ENCODE measurements at regions not wholly inside any gene's neighbourhood (a gene's known extent, or its start where the extent isn't known, plus 50 kb on each side); places are given as distances from the start of the nearest gene placed in this dataset.

DNA sequence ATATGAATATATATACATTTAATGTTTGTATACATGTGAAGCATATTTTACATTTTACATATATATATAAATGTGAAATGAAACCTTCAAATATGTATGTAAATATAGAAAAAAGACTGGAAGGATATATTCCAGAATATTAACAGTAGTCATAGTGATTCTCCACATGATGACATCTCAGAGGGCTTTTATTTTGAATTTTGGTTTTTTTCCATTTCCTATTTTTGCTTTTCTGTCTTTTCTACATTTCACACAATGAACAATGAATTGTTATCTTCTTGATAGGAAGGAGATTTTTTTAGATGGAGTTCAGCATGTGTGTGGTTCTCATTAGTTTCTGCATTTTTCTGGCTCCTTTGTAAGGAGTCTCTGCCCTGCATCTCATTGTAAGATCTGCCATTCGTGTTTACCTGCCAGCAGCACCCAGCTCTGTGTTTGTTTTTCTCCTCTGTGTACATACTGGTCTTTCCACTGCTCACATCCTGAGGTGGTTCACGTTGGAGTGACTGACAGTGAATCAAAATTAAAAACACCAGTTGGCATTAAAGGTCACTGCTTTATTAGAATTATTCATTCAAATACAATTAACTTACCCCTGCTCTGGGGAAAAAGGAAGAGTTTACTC lies 425.3 kb upstream of the MDFIC2 start:
- intact Hi-C loops (cut with micrococcal nuclease), result no loop called here
- H3K27me3 Mint-ChIP-seq (ENCODE audit: low read depth in 3 of 3), result peaks cover 0 to 2% (median 0%) of the 10 kb centered on the region in 3 donors
- no peak overlapping the region for H2AFZ ChIP-seq (ENCODE audit: insufficient read depth, low read depth, low read length, poor library complexity, severe bottlenecking)

GRCh38 chr3:70736009-70736408 lies 423.6 kb upstream of the MDFIC2 start:
- H3K9me3 ChIP-seq (replicated peaks in 1 of 2; ENCODE audit: control insufficient read depth in 1 of 2, insufficient read depth in 1 of 2, low read length in 2 of 2), result no peaks in the 10 kb centered on the region
- intact Hi-C loops (cut with micrococcal nuclease), result no loop called here
- TF ChIP-seq, protein P1, sequence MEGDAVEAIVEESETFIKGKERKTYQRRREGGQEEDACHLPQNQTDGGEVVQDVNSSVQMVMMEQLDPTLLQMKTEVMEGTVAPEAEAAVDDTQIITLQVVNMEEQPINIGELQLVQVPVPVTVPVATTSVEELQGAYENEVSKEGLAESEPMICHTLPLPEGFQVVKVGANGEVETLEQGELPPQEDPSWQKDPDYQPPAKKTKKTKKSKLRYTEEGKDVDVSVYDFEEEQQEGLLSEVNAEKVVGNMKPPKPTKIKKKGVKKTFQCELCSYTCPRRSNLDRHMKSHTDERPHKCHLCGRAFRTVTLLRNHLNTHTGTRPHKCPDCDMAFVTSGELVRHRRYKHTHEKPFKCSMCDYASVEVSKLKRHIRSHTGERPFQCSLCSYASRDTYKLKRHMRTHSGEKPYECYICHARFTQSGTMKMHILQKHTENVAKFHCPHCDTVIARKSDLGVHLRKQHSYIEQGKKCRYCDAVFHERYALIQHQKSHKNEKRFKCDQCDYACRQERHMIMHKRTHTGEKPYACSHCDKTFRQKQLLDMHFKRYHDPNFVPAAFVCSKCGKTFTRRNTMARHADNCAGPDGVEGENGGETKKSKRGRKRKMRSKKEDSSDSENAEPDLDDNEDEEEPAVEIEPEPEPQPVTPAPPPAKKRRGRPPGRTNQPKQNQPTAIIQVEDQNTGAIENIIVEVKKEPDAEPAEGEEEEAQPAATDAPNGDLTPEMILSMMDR (IDR thresholded peaks at IDR 0.05), result no peak
- H3K9ac ChIP-seq (ENCODE audit: insufficient read depth, low read length, poor library complexity, severe bottlenecking), result no peak overlapping the region
- no peaks in the 10 kb centered on the region for H3K36me3 ChIP-seq (replicated peaks in 1 of 2; ENCODE audit: control insufficient read depth in 1 of 2, insufficient read depth in 2 of 2, low read length in 2 of 2)
- H3K36me3 Mint-ChIP-seq, result no peaks in the 10 kb centered on the region
- no peak overlapping the region for H2AFZ ChIP-seq (ENCODE audit: insufficient read depth, low read depth, low read length, poor library complexity, severe bottlenecking)
- no peak for DNase-seq
- H3K4me3 ChIP-seq (replicated peaks in 1 of 3; ENCODE audit: low read depth in 2 of 3, low read length in 3 of 3), result no peak overlapping the region
- H3K4me3 Mint-ChIP-seq, result no peak overlapping the region
- no peak overlapping the region for H3K27ac Mint-ChIP-seq
- no peak overlapping the region for H3K27ac ChIP-seq (ENCODE audit: low read depth in 1 of 2, low read length in 2 of 2)
- peaks cover 0 to 2% (median 0%) of the 10 kb centered on the region in 3 donors for H3K27me3 Mint-ChIP-seq (ENCODE audit: low read depth in 3 of 3)
- H3K79me2 ChIP-seq (ENCODE audit: insufficient read depth, low read length), result no peaks in the 10 kb centered on the region
- no peaks in the 10 kb centered on the region for H4K20me1 ChIP-seq (ENCODE audit: insufficient read depth, low read length)
- peaks cover 0 to 3% (median 0%) of the 10 kb centered on the region in 7 donors for H3K9me3 Mint-ChIP-seq
- H3K4me1 ChIP-seq (ENCODE audit: control insufficient read depth in 1 of 2, insufficient read depth in 2 of 2, low read length in 2 of 2), result no peaks in the 10 kb centered on the region
- no CpG with 5 or more reads among the region's 1 CpG for WGBS (ENCODE audit: insufficient coverage)
- H3K4me1 Mint-ChIP-seq, result peaks cover 2% of the 10 kb centered on the region
- no peaks in the 10 kb centered on the region for H3K27me3 ChIP-seq (ENCODE audit: control insufficient read depth in 2 of 2, insufficient read depth in 2 of 2, low read length in 2 of 2)
- H3K4me2 ChIP-seq (replicated peaks; ENCODE audit: extremely low read depth, low read length, poor library complexity, severe bottlenecking), result no peak overlapping the region

More for the DNA sequence above, 425.3 kb upstream of the MDFIC2 start:
- Histone ChIP-seq H3K27ac (ENCODE audit: low read depth in 1 of 2, low read length in 2 of 2) (no peak overlapping the region), H3K4me3 (replicated peaks in 1 of 3; ENCODE audit: low read depth in 2 of 3, low read length in 3 of 3) (no peak overlapping the region), H3K36me3 (replicated peaks in 1 of 2; ENCODE audit: control insufficient read depth in 1 of 2, insufficient read depth in 2 of 2, low read length in 2 of 2) (no peaks in the 10 kb centered on the region), H3K9ac (ENCODE audit: insufficient read depth, low read length, poor library complexity, severe bottlenecking) (no peak overlapping the region), H3K4me1 (ENCODE audit: control insufficient read depth in 1 of 2, insufficient read depth in 2 of 2, low read length in 2 of 2) (no peaks in the 10 kb centered on the region), H3K9me3 (replicated peaks in 1 of 2; ENCODE audit: control insufficient read depth in 1 of 2, insufficient read depth in 1 of 2, low read length in 2 of 2) (no peaks in the 10 kb centered on the region), H3K79me2 (ENCODE audit: insufficient read depth, low read length) (no peaks in the 10 kb centered on the region), H3K4me2 (replicated peaks; ENCODE audit: extremely low read depth, low read length, poor library complexity, severe bottlenecking) (no peak overlapping the region), H3K27me3 (ENCODE audit: control insufficient read depth in 2 of 2, insufficient read depth in 2 of 2, low read length in 2 of 2) (no peaks in the 10 kb centered on the region), H4K20me1 (ENCODE audit: insufficient read depth, low read length) (no peaks in the 10 kb centered on the region)
- no peaks in the 10 kb centered on the region for H3K9me3 Mint-ChIP-seq
- WGBS (ENCODE audit: insufficient coverage), result 10% methylated on average over 2 of the region's 2 CpGs
- no peaks in the 10 kb centered on the region for H3K36me3 Mint-ChIP-seq
- DNase-seq, result no peak
- H3K27ac Mint-ChIP-seq, result no peak overlapping the region
- peaks cover 2% of the 10 kb centered on the region for H3K4me1 Mint-ChIP-seq
- no peak overlapping the region for H3K4me3 Mint-ChIP-seq
- TF ChIP-seq, protein P1 (IDR thresholded peaks at IDR 0.05), result no peak
